ENCODE measurements at regions not wholly inside any gene's neighbourhood (a gene's known extent, or its start where the extent isn't known, plus 50 kb on each side); places are given as distances from the start of the nearest gene placed in this dataset.

GRCh38 chr3:28868897-28869296 lies 412.0 kb upstream of the RBMS3 start:
- intact Hi-C loops (cut with DNase I) = no loop called here
- no peaks in the 10 kb centered on the region for H3K36me3 ChIP-seq
- no peaks in the 10 kb centered on the region for H3K4me1 ChIP-seq
- H3K27me3 ChIP-seq (ENCODE audit: low read depth) = no peaks in the 10 kb centered on the region
- TF ChIP-seq CTCF (IDR thresholded peaks at IDR 0.05) = no peak
- H3K4me3 ChIP-seq = no peak overlapping the region
- H3K9me3 ChIP-seq = no peaks in the 10 kb centered on the region
- DNase-seq (no peak), ATAC-seq (no peak)
- H3K27ac ChIP-seq = no peak overlapping the region

DNA sequence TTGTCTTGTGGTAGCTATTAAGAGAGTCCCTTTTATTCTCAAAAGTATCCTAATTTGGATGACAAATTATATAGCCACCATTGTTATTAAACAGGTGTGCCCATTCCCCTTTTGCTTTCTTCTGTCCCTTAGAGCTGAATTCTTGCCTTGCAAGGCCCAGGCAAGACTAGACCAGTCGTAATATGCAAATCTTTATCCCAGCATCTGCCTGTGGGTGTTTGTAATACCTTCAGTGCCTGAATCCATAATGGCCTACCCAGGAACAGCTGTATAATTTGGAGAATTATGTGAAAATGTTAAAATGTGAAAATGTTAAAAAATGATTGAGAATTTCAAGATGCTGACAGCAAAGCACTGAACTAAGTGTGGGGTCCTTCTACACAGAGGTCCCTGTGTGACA lies 403.0 kb upstream of the RBMS3 start:
- no peak for TF ChIP-seq CTCF (IDR thresholded peaks at IDR 0.05)
- no peak overlapping the region for H3K27ac ChIP-seq
- intact Hi-C loops (cut with DNase I) = no loop called here
- DNase-seq (no peak), ATAC-seq (no peak)
- H3K4me1 ChIP-seq = no peaks in the 10 kb centered on the region
- H3K36me3 ChIP-seq = no peaks in the 10 kb centered on the region
- H3K9me3 ChIP-seq = no peaks in the 10 kb centered on the region
- H3K27me3 ChIP-seq (ENCODE audit: low read depth) = no peaks in the 10 kb centered on the region
- H3K4me3 ChIP-seq = no peak overlapping the region

DNA sequence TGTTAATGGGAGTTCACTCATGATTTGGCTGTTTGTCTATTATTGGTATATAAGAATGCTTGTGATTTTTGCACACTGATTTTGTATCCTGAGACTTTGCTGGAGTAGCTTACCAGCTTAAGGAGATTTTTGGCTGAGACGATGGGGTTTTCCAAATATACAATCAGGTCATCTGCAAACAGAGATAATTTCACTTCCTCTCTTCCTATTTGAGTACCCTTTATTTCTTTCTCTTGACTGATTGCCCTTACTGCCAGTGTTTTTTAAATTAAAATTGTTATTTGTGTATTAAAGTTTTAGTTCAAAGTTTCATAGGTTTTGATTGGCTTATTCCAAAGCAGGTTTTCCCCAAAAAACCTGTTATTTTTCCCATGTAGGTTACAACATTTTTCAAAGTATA lies 390.5 kb upstream of the RBMS3 start:
- Histone ChIP-seq H3K36me3 (no peaks in the 10 kb centered on the region), H3K9me3 (no peaks in the 10 kb centered on the region), H3K27ac (no peak overlapping the region), H3K4me1 (no peaks in the 10 kb centered on the region), H3K4me3 (no peak overlapping the region), H3K27me3 (ENCODE audit: low read depth) (no peaks in the 10 kb centered on the region)
- ATAC-seq = no peak
- TF ChIP-seq CTCF (IDR thresholded peaks at IDR 0.05) = no peak
- no peak for DNase-seq
- intact Hi-C loops (cut with DNase I) = no loop called here

DNA sequence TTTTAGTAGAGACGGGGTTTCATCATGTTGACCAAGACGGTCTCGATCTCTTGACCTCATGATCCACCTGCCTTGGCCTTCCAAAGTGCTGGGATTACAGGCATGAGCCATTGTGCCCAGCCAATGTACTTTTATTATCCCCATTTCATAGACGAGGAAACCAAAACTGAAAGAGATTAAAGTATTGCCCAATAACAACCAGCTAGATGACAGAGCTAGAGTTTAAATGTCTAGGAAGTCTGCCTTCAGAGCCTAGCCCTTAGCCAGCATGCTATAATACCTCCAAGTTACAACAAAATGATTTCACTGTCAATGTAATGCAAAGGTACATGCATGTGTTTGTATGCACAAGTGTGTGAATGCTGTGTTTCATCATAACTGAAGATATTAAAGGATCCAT lies 389.4 kb upstream of the RBMS3 start:
- ATAC-seq (no peak), DNase-seq (no peak)
- no peaks in the 10 kb centered on the region for H3K4me1 ChIP-seq
- no peaks in the 10 kb centered on the region for H3K36me3 ChIP-seq
- no peaks in the 10 kb centered on the region for H3K27me3 ChIP-seq (ENCODE audit: low read depth)
- H3K27ac ChIP-seq = no peak overlapping the region
- intact Hi-C loops (cut with DNase I) = no loop called here
- no peak for TF ChIP-seq CTCF (IDR thresholded peaks at IDR 0.05)
- no peaks in the 10 kb centered on the region for H3K9me3 ChIP-seq
- H3K4me3 ChIP-seq = no peak overlapping the region

GRCh38 chr3:28900301-28900700 lies 380.6 kb upstream of the RBMS3 start:
- Histone ChIP-seq H3K4me3 (no peak overlapping the region), H3K9me3 (no peaks in the 10 kb centered on the region), H3K4me1 (peaks cover 8% of the 10 kb centered on the region), H3K36me3 (no peaks in the 10 kb centered on the region), H3K27me3 (ENCODE audit: low read depth) (no peaks in the 10 kb centered on the region), H3K27ac (no peak overlapping the region)
- DNase-seq (no peak), ATAC-seq (no peak)
- intact Hi-C loops (cut with DNase I) = no loop called here
- TF ChIP-seq CTCF (IDR thresholded peaks at IDR 0.05) = no peak

- H3K4me3 ChIP-seq = no peak overlapping the region
- ATAC-seq (peak; percentile 33 to 81), DNase-seq (peak; percentile 45)
- TF ChIP-seq CTCF (IDR thresholded peaks at IDR 0.05) = no peak
- H3K27me3 ChIP-seq (ENCODE audit: low read depth) = no peaks in the 10 kb centered on the region
- no peaks in the 10 kb centered on the region for H3K9me3 ChIP-seq
- H3K4me1 ChIP-seq = peaks cover 8% of the 10 kb centered on the region
- H3K27ac ChIP-seq = no peak overlapping the region
- intact Hi-C loops (cut with DNase I) = no loop called here
- H3K36me3 ChIP-seq = no peaks in the 10 kb centered on the region
These were observed 379.9 kb upstream of the RBMS3 start for GRCh38 chr3:28901018-28901417.
